Fibroblast of skin of left quadriceps (primary cell): ENCODE measurements at regions not wholly inside any gene's neighbourhood (a gene's known extent, or its start where the extent isn't known, plus 50 kb on each side); places are given as distances from the start of the nearest gene placed in this dataset.

Experiments
- DNase-seq, 2 experiments: peaks; one replicate each; pipeline ENCODE4 v3.0.0-alpha.2; 2013; ENCODE audit warnings: low read depth in 2 of 2

DNA sequence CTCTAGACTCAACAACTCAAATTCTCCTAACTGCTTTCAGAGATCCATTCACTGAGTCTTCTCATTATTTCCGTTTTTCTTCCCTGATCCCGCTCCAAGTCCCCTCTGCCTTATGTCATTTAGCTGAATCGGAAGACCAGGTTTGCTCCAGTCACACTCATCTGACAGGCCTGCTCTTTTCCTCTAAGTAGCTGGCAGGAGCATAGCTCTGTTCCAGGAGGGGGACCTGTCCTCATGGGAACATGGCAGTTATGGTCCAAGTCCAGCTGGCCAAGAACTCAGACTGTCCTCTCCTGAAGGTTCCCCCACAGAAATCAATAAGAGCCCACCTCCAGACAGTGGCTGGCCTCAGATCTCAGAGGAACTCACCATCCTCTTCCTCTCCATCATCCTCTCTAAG lies 130.9 kb upstream of the SERP2 start:
- no peak for DNase-seq

DNA sequence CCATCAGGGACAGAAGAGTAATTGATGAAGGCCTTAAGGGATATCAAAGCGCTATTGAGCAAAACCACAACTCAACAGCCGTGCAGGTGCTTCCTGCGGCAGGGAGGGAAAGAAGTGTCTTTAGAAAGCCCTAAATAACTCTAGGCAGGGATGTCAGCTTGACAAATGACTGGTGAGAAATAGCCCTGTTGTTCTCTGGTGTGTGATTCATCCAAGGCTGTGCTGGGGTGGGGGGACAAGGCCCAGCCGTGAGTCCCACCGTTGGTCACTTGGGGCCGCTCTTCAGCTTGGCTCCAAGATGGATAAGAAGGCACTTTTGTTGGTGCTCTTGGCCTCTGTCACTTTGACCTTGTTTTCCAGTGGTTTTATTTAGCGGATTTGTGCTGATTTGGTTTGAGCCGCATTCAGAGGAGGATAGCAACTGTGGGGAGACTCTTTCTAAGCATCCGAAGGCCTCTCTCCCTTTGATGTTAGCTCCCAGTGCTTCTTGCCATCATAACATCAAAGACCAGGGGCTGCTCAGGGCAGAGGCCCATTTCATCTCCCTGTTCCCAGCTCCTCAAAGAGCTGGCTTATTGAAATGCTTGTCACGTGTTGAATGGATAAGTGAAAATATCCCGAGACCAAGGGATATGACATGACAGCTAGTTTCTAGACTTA lies 130.3 kb upstream of the SERP2 start:
- peak; percentile 42 to 44 for DNase-seq

DNA sequence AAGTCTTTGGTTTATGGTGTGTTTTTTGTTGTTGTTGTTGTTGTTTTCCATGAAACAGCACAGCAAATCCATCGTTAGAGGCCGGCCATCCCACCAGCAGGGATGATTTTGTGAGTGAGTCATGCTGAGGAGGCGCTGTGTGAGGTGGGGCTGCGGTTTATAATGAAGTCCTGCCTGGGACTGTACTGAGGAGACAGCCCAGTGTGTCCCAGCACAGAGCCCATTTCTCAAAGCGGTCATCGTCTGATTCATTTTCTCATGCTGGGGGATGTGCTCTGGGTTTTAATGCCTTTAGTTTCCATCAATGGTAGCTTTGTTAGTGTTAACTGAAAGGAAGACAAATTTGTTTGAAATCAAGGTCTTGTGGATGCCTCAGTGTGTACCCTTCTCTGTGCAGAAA lies 129.3 kb upstream of the SERP2 start:
- DNase-seq: no peak

DNA sequence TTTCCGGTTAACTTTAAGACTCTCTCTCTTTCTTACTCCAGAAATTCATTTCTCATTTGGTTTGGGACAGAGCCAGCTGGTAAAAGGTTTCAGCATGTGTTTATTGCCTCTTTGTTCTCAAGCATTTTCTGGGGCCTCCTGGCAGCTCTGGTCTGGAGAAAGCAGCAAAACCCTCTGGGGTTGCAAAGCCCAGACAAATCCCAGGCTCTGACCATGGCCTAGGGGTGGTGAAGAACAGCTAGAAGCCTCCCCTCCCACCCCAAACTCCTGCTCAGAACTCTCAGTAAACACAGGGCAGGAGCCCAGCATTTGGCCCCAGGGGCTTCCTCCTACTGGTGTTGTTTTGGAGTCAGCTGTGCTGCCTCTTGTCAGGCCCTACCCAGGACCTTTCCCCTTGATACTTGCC lies 124.2 kb upstream of the SERP2 start:
- peak; percentile 72 to 75 for DNase-seq

DNA sequence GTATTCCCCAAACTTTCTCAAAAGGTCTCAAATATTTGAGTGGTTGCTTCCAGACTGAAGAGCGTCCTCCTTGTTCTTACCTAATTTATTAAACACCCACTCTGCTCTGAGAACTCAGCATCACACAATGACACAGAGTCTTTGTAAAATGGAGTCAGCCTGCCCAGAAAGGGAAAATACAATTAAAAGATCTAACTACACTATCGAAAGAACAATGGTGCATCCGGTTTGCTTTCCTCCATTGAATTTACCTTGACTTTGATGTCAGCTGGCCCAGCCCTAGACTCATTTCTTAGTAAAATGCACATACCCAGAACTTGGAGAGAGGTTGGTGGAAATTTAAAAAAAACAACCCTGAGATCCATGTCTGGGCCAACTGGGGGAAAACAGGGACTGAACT lies 120.7 kb upstream of the SERP2 start:
- DNase-seq: no peak

DNA sequence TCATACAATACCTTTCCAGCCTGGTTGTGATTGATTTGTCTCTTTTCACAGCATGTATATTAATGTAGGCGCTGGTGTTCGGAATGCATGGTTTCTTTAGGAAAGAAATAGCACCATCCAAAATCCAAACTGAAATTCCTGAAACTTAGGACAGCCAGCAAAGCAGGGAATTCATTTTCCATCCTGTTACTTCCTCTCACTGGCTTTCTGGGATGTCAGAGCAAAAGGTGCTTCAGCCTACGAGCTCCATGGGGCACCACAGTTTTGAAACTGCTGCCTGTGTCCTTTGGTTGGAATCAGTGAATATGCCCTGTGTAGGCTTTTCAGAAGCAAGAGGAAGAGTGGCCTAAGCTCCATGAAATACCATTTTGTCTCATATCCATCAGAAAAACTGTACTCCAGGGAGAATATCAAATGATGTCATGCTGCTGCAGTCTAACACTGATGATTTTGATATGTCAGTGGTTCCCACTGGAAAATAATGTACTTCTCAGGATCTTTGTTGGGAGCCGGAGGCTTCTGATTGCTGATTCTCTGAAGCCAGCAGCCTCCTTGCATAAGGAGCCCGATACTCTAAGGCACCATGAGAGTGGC lies 117.8 kb upstream of the SERP2 start:
- DNase-seq: no peak

DNA sequence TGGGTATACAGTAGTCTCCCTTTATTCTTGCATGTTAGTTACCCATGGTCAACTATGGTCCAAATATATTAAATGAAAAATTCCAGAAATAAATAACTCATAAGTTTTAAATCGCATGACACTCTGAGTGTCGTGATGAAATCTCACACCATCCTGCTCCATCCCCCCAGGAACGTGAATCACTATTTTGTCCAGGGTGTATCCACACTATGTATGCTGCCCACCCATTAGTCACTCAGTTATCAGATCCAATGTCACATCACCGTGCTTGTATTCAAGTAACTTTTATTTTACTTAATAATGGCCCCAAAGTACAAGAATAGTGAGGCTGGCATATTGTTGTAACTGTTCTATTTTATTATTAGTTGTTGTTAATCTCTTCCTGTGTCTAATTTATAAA lies 115.8 kb upstream of the SERP2 start:
- no peak for DNase-seq

DNA sequence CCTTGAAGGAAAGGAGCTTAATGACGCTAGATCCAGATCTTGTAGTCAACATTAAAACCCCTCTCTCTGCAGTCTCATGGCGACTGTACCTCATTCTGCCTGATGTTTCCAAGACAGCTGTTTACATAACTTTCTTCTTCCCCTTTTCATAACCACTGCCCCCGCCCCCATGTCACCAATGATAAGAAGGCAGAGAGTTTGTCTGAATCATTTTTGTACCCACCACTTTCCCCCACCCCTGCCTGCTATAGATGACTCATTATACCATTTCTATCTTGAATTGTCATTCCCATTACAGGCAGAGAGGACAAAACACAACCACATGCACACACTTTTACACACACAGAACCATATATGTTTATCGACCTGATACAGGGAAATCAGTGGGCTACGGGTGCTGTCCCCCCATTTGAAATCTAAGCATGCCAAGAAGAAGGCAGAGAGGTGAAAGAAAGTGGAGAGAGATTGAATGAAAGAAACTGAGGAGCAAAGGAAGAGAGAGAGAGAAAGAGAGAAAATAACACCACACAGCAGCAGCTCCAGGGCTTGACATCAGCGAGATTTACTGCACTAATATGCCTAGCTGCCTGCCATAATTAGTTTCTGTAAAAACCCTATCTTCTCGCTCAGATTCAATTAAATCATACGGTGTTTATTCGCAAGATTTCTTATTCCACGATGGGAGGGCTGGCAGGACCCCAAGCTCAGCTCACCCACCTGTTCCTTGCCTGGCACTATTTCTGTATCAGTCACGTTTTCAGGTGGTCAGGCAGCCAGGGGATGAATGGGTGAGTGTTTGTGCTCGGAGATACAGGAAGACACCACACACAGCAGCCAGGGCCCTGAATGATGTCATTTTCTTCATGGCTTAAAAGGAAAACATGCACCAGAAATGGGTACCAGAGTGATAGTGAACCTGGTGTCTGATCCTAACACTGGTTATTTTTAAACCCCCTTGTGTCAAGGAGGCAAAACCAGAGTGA lies 114.3 kb upstream of the SERP2 start:
- DNase-seq: no peak

DNA sequence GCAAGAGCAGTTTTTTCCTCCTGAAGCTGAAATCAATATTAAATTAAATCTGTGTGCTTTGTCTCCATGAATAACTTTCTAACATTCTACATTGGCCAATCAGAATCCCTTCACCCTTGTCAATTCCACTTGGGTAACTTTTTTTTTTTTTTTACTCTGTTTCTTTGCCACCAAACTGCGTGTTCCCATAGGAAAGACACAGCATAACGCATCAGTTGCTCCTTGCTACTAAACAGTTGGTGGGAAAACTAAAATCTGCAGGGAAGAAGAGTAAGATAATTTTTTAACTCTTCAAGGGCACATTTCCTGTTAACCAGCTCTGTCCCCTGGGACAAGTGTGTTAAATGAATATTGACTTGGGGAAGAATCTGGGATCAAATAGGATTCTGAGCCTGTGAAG lies 113.3 kb upstream of the SERP2 start:
- DNase-seq: no peak

DNA sequence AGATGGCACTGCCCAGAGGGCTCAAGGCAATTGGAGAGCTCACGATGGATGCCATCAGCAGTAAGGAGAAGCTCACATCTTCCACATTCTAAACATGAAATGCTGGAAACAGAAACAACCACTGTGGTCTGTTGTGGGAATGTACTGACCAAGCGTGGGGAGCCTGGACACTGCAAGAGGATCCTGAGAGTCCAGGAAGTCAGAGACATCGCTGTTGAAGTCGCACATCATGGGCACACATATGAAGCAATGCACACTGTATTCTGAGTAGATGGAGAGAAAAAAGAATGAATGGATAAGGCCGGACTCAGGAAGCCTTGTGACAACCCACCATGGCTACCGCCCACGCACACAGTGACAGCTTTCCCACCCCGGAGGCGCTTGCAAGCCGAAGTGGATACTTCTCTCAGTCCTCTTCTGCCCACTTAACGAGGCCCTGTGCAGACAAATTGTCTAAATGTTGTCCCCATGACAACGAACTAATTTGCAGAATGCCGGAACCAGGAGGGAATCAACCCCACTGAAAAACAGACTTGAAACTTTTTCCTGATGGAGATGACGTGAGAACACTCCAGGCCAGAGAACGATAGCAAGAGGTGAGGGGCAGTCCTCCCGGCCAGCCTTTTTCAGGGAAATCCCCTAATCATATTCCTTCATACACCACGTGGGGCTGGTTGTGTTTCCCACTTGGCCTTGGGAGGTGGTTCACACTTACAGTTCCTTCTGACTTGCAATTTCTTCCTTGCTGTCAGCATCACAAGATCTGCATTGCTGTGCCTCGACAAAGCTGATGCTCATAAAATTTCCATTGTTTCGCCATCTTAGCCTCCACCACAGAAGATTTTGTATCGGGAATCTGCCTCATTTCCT lies 109.6 kb upstream of the SERP2 start:
- DNase-seq: no peak

DNA sequence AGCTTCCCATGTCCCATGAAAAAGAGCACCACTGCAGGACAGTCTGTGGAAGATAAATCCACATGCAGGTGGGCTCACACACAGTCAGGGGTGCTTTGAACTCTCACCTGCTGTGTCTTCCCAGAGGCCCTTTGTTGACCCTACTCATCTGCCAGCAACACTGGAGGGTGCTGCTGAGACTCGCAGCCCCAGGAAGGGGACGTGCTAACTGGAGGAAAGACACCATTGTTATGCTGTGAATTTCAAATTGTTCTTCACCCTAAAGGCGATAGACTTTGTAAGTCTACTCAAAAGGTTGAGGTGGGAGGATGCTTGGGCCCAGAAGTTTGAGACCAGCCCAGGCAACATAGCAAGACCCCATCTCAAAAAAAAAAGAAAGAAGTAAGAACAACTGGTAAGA lies 107.3 kb upstream of the SERP2 start:
- DNase-seq: no peak

DNA sequence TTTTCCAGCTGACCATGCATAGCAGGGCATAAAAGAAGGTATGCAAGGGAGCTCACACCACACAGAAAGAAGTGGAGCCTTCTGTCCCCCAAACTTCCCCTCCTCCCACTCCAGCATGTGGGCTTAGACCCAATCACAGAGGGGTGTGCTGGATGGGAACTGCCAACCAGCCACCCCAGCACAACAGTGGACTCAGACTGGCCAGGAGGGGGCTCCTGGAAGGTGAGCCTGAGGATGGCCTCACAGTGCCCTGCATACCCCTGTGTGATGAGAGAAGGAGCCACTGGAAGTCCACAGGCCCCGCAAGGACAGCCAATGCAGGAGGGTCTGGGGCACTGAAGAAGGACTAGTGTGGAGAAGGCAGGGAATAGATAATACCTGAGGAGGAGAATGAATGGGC lies 106.9 kb upstream of the SERP2 start:
- DNase-seq: no peak

DNA sequence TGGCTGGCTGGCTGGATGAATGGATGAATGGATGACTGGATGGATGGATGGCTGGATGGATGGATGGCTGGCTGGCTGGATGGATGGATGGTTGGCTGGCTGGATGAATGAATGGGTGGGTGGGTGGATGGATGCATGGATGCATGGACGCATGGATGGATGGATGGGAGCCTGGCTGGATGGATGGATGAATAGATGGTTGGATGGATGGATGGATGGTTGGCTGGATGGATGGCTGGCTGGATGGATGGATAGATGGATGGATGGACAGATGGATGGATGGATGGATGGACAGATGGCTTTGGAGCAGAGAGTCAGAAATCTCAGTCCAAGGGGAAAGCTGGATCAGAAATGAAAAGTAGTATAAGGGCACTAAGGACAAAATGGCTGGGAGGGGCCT lies 106.4 kb upstream of the SERP2 start:
- no peak for DNase-seq

DNA sequence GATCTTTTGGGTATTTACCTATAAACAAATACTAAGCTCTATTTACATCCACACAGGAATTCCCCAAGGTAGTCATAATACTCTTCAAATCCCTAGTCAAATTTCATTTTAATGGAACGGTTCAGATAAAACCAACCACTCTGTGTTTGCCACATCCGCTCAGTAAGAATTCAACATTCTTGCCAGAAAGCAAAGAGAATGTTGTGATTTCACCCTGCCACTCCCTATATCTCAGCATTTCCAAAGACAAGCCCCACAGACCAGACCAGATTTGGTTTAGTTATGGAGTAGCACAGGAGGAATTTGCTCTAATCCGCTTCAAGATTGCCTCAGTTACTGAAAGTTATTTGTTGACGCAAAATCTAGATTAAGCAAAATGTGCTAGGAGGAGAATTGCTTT lies 105.6 kb upstream of the SERP2 start:
- peak in 1 of 2 experiments; percentile 37 for DNase-seq

DNA sequence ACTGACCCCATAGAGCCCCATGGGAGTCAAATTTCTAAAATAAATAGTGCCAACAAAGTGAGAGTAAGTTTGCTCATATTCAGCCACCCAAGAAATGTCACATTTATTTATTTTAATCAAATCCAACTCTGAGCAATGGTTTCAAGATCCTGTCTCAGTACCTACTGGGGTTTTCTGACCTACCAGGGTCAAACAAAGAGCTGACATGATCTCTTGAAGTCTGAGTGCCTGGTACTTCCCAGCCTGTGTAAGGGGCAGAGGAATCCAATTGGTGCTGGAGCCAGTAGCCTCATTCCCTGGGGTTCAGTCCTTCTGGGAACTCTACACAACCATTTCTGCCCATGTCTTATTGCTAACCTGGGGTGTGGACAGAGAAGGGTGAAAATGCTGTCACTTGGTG lies 104.6 kb upstream of the SERP2 start:
- DNase-seq: no peak

DNA sequence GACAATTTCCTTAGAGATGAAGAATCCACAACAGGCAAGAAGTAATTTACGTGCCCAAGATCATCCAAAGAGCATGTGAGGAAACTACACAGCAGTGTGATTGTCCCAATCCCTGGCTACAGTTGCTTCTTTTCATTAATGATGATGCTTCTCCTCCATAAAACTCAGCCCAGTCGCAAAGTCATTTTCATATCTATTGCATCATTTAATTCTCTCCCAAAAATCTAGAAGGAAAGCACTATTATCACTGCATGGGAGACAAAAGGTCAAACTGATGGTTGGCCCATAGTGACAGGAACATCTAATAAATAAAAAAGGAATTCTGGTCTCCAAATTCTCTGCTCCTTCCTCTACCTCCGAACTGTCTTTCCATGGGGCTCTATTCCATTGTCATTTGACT lies 103.5 kb upstream of the SERP2 start:
- DNase-seq: no peak

DNA sequence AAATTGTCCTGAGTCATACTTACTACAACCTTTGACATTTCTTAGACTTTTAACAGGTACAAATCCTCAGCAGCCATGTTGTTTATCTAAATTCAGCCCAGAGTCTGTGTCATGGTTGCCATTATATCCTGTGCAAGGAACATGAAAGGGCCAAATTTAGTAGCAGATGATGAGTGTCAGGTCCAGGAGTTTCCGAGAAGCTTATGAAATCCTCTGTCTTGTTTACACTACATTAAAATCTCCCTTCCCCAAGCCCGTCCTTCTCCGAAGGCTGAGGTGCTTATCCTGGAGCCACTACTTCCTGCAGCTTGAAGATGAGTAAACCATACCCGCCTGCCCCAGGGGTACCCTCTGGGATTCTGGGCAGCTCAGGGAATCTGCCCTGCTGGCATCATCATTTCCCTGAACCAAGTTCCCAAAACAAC lies 102.6 kb upstream of the SERP2 start:
- DNase-seq: no peak

DNA sequence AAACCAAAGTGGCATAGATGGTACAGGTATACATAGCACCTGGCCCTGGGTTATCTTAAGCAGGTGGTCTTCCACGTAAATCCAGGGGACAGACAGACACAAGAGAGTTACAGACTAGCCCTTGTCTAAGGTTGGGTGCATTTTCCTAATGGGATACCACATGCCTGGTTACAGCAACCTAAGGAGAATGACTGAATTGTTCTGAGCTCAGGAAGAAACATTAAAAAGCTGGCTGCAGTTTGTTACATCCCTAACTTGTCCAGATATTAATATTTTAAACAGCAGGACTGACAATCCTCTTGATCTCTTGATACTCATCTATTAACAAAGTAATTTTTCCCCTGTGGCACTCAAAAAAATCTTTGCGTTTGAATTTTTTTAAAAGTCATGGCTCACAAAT lies 102.2 kb upstream of the SERP2 start:
- DNase-seq: no peak

DNA sequence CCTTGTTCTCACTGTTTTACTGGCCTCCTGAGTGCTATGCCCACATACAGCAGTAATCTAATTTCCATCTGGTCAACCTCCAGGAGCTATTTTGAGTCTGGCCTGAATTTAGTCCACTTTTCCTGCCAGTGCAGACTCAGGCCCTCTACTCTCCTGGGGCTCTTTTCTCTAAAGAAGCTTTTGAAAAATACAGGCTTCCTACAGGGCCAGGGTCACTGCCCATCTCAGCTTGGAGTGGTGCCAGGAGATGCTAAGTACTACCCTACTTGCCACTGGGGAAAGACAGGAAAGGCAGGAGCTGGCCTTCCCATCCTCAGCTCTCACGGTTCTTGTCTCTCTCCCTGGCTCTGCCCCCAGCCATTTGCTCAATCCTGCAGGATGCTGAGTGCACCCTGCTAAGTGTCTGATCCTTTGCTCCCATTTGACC lies 101.7 kb upstream of the SERP2 start:
- DNase-seq: no peak

DNA sequence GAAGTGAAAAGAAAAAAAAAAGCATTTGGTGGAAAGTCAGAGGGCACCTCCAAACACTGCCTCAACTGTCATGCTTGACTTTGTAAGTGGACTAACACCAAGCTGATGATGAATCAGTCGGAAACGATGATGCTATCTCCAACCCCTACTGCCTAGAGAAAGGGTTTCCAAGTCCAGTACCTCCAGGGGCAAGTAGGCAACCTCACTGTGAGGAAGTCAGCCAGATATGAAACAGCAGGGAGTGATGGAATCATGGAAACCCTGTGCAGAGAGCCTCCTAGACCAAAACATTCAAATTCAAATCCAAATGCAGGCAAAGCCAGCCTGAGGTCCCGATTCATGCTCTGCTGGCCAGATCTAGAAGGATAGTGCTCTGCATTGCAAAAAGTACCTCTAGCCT lies 100.9 kb upstream of the SERP2 start:
- no peak for DNase-seq

DNA sequence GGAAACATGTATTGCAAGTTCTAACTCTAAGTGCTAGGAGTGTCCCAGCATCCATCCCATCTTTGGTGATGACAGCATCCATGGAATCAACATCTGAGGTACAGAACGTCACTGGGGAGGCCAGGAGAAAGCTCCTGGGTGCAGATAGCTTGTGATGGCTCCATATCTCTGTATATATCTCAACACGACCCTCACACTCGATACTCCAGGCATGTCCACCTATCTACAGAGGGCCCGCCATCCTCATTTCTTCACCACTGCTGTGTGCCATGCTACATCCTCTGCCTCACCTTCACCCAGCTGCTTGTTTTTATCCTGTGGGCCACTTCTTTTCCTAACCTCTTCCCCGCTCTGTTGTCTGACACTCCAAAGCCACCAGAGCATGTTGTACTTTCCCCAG lies 100.4 kb upstream of the SERP2 start:
- DNase-seq: no peak
